HCT116 (cell line): ENCODE measurements at regions not wholly inside any gene's neighbourhood (a gene's known extent, or its start where the extent isn't known, plus 50 kb on each side); places are given as distances from the start of the nearest gene placed in this dataset.

Source experiments
- CEBPB ChIP-seq: IDR thresholded peaks from 2 replicates; pipeline ENCODE4 v1.6.1; 2012; ENCODE audit warnings: low read depth
- EGR1 ChIP-seq: IDR thresholded peaks from 2 replicates; pipeline ENCODE4 v1.6.1; 2012; ENCODE audit warnings: low read depth
- EZH2 ChIP-seq: fragments of 200-600 bp; sonication (generic); IDR thresholded peaks from 2 replicates; pipeline ENCODE4 v1.6.1; 2017; ENCODE audit warnings: antibody characterized with exemption, mixed run types
- FOSL1 ChIP-seq: IDR thresholded peaks from 2 replicates; pipeline ENCODE4 v1.6.1; 2012; ENCODE audit warnings: low read depth
- JUND ChIP-seq: IDR thresholded peaks from 2 replicates; pipeline ENCODE4 v1.6.1; 2012
- POLR2A ChIP-seq: IDR thresholded peaks from 2 replicates; pipeline ENCODE4 v1.7.0; 2011; ENCODE audit warnings: borderline replicate concordance; ENCODE audit not compliant: insufficient read depth, insufficient read length; ENCODE audit errors: extremely low read depth
- POLR2AphosphoS5 ChIP-seq: IDR thresholded peaks from 2 replicates; pipeline ENCODE4 v1.6.1; 2011; ENCODE audit warnings: mild to moderate bottlenecking, low read depth, low read length, moderate library complexity
- RAD21 ChIP-seq: IDR thresholded peaks from 2 replicates; pipeline ENCODE4 v1.6.1; 2012; ENCODE audit warnings: low read depth, mild to moderate bottlenecking
- SP1 ChIP-seq: IDR thresholded peaks from 2 replicates; pipeline ENCODE4 v1.6.1; 2012; ENCODE audit warnings: low read depth
- TCF7L2 ChIP-seq: IDR thresholded peaks from 2 replicates; pipeline ENCODE4 v1.7.0; 2011; ENCODE audit warnings: borderline replicate concordance, inconsistent platforms; ENCODE audit not compliant: insufficient read depth, insufficient read length; ENCODE audit errors: extremely low read depth
- YY1 ChIP-seq: IDR thresholded peaks from 2 replicates; pipeline ENCODE4 v1.6.1; 2011; ENCODE audit warnings: low read length, low read depth, moderate library complexity, mild to moderate bottlenecking; ENCODE audit not compliant: insufficient replicate concordance; ENCODE audit errors: extremely low read depth
- TF ChIP-seq, protein P1 (sequence below), 3 experiments: fragments of 200-600 bp in 1 of 3; sonication (generic) in 1 of 3; IDR thresholded peaks in 2 of 3; conservative IDR thresholded peaks in 1 of 3; 2 replicates each; pipeline ENCODE4 v1.5.1; 2012 to 2017; ENCODE audit warnings: low read depth in 2 of 3, low read length in 2 of 3, antibody characterized with exemption in 1 of 3, borderline replicate concordance in 1 of 3, control low read depth in 1 of 3, mild to moderate bottlenecking in 1 of 3, mixed read lengths in 1 of 3, mixed run types in 1 of 3, moderate library complexity in 1 of 3; ENCODE audit not compliant: insufficient read depth in 1 of 3
- TF ChIP-seq, protein P2 (sequence below): IDR thresholded peaks from 2 replicates; pipeline ENCODE4 v1.6.1; 2011; ENCODE audit warnings: mild to moderate bottlenecking, low read length, moderate library complexity; ENCODE audit not compliant: insufficient replicate concordance; ENCODE audit errors: extremely low read depth
- TF ChIP-seq, protein P3 (sequence below): IDR thresholded peaks from 2 replicates; pipeline ENCODE4 v1.6.1; 2012

DNA sequence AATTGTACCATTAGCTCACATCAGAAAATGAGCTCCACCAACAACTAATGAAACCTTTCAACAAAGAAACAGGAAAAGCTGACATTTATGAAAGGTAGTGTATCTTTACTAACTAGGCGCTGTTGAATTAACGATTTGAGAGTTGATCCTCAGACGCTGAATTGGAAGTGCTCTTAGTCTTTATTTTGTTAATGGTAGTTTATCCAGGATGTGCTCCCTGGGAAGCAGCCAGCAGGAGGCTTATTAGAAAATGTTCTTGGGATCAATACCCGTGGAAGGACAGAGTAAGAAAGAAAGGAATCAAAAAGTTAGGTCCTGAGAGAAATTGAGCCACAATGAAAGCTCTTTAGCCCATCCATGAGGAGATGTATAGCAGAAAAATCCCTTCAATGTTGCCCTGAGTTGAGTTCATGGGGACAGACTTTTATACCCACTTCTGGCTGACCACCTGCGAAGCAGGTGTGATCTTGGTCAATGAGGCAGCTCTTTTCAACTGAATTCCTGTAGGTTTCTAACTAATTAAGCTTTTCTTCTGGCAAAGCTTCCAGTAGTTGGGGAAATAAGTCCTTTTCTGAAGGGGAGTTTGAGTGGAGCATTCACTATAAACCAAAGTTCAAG, 492.6 kb upstream of the REG3G start:
- TF ChIP-seq, protein P1, sequence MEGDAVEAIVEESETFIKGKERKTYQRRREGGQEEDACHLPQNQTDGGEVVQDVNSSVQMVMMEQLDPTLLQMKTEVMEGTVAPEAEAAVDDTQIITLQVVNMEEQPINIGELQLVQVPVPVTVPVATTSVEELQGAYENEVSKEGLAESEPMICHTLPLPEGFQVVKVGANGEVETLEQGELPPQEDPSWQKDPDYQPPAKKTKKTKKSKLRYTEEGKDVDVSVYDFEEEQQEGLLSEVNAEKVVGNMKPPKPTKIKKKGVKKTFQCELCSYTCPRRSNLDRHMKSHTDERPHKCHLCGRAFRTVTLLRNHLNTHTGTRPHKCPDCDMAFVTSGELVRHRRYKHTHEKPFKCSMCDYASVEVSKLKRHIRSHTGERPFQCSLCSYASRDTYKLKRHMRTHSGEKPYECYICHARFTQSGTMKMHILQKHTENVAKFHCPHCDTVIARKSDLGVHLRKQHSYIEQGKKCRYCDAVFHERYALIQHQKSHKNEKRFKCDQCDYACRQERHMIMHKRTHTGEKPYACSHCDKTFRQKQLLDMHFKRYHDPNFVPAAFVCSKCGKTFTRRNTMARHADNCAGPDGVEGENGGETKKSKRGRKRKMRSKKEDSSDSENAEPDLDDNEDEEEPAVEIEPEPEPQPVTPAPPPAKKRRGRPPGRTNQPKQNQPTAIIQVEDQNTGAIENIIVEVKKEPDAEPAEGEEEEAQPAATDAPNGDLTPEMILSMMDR (IDR thresholded peaks at IDR 0.05 in 2 of 3, conservative IDR thresholded peaks at IDR 0.05 in 1 of 3; ENCODE audit: borderline replicate concordance in 1 of 3, insufficient read depth in 1 of 3, low read depth in 2 of 3, low read length in 2 of 3) = no peak
- TF ChIP-seq EZH2 (no peak), POLR2A (no peak), POLR2AphosphoS5 (no peak), SP1 (no peak), FOSL1 (no peak), EGR1 (no peak), TCF7L2 (no peak), RAD21 (no peak), JUND (no peak), YY1 (no peak), CEBPB (no peak)
- TF ChIP-seq, protein P2, sequence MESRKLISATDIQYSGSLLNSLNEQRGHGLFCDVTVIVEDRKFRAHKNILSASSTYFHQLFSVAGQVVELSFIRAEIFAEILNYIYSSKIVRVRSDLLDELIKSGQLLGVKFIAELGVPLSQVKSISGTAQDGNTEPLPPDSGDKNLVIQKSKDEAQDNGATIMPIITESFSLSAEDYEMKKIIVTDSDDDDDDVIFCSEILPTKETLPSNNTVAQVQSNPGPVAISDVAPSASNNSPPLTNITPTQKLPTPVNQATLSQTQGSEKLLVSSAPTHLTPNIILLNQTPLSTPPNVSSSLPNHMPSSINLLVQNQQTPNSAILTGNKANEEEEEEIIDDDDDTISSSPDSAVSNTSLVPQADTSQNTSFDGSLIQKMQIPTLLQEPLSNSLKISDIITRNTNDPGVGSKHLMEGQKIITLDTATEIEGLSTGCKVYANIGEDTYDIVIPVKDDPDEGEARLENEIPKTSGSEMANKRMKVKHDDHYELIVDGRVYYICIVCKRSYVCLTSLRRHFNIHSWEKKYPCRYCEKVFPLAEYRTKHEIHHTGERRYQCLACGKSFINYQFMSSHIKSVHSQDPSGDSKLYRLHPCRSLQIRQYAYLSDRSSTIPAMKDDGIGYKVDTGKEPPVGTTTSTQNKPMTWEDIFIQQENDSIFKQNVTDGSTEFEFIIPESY = no peak
- TF ChIP-seq, protein P3, sequence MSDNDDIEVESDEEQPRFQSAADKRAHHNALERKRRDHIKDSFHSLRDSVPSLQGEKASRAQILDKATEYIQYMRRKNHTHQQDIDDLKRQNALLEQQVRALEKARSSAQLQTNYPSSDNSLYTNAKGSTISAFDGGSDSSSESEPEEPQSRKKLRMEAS = no peak
